GM19324 (cell line): ENCODE measurements at regions not wholly inside any gene's neighbourhood (a gene's known extent, or its start where the extent isn't known, plus 50 kb on each side); places are given as distances from the start of the nearest gene placed in this dataset.

Source experiments
- ATAC-seq: cut with Tn5 transposase; IDR thresholded peaks from one replicate; pipeline ENCODE4 v1.9.1; 2021; ENCODE audit warnings: mild to moderate bottlenecking, moderate library complexity; ENCODE audit not compliant: unreplicated experiment, low FRiP score

DNA sequence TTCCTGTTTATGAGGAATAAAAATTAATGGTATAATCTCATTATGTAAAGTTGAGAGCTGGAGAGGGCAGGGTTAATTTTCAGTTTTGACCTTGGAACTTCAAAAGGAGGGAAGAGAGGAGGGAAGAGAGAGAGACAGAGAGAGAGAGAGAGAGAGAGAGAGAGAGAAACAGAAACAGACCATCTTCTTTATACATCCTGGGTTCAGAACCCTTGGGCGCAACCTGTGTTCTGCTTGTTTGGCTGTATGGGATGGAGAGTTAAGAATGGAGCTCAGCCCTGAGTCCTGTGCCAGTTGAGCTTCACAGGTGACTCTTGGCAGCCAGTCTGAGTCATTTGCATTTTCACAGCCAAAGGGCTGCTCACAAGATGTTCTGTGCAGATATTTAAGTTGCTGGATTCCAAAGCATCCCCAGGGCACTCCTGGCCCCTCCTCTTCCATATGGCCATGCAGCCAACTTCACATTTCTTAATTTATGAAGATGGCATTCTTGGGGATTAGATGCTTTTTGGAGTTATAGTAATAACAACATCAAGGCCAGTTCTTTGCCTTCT lies 143.5 kb downstream of the CARTPT start:
- no peak for ATAC-seq

DNA sequence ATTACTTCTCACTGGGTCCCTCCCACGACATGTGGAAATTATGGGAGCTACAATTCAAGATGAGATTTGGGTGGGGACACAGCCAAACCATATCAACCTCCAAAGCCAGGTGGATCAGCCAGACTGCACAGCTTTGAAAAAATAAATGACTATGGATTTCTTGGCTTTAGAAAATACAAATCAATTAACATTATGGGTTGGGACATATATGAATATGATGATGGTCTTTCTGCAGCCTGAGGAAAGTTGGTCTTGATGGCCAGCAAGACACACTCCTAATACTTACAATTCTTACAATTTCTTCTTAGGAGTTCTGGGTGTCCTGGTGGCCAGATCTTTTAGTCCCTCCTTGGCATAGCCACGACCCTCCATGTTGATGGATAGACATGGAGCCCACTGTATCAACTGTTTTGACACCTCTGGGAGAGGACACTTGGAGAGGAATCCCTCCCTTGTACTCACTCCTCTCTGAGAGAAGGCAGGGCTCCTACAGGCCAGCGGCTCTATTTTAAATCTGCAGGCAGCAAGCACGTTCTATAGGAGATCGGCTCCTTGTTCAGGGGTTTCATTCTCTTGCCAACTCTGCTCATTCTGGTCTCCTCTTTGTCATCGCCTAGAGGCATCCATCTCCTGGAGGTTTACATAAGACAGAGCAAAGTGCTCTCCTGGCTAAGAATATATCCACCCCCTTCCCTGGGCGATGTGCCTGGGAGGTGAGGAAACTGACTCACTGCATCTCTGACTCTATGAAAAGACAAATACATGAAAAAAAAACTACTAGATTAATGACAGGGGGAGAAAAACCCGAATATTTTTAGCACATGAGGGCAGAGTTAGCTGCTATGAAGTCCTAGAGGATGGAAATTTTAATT lies 145.9 kb downstream of the CARTPT start:
- ATAC-seq: no peak

DNA sequence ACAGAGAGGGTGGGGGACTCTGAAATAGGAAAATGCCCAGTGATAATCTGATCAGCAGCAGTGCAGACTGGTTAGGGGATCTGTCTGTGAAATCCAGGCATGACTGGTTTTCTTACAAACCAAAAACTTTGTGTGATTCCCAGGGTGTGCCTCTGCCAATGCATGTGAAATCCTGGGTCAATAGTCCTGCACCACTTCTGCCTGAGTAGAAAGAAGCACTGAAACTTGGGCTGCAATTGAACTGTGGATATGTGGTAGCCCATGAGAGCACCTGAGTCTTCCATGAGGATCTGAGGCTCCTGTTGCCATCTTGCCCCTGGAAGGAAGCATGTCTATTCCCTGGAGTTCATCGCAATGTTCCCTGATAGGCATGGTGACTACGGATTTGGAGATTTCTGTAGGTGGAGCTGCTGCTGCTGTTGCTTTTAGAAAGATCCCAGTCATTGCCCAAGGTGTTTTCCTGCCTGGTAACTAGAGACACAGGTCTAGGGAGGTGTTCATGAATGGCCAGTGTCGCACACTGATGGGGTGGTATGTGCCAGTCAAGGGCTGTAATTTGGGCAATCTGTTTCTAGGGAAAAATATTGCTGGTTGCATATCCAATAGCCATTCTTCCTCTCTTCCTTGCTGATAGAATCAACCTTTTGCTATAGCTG lies 146.7 kb downstream of the CARTPT start:
- ATAC-seq: no peak

DNA sequence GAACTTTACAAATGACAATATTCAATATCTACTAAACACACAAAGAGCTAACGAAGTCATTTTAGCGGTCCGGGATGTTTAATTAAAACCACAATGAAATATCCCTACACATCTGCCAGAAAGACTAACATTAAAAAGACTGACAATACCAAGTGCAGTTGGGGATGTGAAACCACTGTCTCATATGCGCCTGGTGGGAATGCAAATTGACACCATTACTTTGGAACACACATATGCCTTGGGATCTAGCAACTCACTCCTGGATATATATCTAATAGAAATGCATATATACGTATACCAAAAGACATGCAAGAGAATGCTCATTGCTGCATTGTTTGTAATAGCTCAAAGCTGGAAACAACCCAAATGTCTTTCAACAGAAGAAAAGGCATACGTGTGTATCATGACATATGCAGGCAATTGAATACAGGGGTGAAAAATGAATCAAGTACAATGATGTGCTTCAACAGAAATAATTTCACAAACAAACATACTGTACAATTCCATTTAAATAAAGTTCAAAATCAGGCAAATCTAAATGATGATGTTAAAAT lies 153.3 kb downstream of the CARTPT start:
- ATAC-seq: no peak

DNA sequence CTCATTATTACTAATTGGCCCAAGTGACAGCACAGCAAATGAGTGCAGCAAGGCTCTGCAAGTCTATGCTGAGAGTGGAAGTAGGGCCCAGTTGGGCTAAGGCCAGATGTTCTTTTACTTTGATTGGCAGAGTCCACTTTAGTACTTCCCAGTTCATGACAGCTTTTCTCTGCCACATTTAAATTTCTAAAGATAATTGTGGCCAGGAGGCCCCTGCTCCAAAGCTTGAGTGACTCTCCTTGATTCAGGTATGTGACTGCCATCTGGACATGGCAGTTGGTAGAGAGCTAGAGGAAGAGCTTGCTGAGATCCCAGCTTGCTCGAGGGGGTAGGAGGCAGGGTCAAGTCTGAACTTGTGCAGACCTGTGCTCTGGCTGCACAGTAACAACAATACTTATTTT lies 154.1 kb downstream of the CARTPT start:
- no peak for ATAC-seq

DNA sequence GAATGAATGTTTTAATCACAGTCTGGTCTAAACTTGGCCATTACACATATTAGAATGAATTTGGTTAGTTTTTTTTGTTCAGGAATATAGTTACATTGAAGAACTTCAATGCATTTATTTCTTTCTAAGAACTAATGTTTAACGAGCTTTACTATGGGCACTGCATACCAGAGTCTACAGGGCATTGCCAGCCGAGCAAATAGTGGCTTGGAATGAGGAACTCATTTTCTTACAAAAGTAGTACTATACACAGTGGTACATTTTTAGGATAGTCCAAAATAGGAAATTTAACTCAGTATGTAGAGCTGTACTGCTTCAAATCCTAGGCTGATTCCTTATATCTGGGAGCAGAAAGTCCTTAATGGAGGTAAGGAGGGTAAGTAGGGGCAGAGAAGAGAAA lies 155.4 kb downstream of the CARTPT start:
- ATAC-seq: no peak

DNA sequence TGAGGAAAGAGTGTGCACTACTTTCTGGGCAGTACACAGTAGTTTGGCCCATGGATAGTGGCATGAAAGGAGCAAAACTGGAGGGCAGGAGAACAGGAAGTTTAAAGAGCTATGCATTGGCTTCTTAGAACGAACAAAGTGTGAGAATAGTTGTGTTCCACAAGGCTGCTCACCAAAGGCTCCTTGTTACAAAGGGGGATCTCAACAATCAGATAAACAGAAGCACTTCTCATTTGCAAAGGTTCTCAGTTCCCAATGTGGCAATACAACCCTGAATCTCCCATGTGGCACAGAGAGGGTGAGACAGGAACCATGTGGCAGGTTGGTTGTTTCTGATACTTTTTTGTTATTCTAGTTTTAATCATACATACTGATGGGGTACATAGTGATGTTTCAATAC lies 158.4 kb downstream of the CARTPT start:
- no peak for ATAC-seq

DNA sequence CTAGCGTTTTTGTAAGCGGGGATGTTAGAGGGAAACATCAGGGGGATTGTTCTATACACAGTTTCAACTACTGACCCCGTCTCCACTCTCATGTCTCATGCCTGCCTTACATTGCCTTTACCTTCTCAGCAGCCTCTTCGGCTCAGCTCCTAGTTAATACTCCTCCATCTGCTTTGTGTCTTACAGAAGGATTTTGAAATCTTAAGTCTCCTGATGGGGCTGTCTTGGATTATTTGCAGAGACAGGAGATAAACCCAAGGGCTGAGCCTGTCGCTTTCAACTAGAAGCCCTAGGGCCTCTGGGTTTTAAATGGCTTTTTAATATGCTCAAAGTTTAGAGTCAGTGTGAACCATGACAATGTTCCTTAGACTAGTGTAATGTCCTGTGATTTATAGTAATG lies 161.5 kb downstream of the CARTPT start:
- no peak for ATAC-seq

DNA sequence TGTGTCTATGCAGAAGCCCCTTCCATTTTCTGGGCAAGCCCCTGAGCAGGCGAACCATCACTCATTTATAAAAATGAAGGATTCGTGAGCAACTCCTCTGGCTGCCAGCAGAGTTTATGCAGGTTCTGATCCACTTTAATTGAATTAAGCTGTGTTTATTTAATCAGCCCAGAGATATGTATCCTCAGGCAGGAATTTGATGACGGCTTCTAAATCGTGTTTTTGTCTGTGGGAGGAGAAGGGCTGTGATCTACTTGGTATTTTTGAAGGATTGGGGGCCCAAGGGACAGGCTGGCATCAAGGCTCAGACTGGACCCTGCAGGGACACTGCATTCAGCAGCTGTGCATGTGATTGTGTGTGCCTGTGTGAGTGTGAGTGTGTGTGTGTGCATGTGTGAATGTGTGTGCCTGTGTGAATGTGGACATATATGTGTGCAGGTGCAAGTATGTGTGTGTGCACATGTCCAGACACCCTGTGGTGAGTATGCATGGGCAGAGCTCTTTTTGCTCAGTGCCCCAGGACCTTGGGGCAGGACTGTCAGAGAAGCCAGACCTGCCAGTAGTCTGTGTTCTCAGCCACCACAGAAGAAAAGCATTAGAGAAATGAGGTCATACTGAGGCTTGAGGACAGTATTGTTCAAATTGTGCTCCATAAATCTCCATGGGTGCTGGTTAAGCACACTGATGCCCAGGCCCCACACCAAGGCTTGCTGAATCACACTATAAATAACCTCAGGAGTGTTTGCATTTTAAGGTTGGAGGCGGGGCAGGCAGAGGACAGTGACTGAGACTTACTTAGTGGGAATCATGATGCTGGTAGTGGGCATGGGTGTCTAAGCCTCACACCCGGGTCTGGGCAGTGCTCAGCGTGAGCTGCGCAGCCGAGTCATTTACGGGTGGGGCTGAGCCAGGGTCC lies 164.0 kb downstream of the CARTPT start:
- ATAC-seq: no peak

DNA sequence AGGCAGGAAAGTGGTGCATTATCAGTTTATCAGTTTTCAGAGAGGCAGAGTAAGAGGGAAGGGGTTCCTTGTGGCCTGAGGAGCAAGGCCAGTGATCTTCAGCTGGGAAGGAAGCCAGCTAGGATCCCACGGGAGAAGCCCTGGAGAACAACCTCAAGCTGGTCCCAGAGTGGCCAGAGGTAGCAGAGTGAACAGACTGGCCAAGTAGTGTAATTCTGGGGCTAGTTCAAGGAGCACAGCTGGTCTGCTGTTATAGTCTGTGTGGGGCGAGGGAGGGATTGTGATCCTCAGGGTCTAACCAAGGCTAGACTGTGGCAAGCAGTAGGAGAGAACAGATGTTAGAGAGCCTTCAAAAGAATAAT lies 164.6 kb downstream of the CARTPT start:
- no peak for ATAC-seq

DNA sequence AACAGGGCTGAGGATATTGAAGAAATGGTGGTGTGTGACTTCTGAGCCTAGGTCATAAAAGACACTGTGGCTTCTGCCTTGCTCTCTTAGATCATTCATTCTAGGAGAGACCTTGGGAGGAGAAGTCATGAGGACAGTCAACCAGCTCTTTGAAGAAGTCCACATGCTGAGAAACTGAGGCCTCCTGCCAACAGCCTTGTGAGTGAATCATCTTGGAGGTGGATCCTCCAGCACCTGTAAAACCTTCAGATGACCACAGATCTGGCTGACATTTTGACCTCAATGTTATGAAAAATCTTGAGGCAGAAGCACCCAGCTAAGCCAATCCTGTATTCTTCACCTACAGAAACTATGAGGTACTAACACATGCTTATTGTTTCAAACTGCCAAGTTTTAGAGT lies 165.9 kb downstream of the CARTPT start:
- no peak for ATAC-seq

DNA sequence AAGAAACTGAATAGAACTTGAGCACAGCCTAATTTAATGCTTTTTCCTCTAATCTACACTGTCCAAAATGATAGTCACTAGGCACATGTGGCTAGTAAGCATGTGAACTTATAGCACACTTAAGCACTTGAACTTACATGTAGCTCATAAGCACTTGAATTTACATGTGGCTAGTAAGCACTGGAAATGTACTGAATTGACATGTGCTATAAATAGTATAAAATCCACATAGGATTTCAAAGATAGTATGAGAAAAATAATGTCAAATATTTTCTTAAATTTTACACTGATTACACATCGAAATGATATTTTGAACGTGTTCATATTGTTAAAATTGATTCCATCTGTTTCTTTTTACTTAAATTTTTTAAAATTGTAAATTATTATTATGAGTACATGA lies 167.3 kb downstream of the CARTPT start:
- no peak for ATAC-seq

DNA sequence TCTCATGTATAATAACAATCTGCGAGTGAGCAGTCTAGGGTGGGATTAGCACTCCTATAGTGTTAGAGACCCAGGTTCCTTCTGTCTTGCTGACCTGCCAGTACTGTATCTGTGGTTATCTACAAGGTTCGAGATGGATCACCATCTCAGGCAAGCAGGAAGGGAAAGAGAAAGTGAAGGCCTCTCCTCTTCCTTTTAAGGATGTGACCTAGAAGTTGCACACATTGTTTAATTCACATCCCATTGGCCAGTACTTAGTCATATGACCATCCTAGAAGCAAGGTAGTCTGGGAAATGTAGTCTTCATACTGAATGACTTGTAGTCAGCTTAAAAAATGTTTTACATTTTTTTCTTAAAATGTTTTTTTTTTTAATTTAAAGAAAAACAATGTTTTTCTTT lies 168.6 kb downstream of the CARTPT start:
- peak; percentile 81 for ATAC-seq

DNA sequence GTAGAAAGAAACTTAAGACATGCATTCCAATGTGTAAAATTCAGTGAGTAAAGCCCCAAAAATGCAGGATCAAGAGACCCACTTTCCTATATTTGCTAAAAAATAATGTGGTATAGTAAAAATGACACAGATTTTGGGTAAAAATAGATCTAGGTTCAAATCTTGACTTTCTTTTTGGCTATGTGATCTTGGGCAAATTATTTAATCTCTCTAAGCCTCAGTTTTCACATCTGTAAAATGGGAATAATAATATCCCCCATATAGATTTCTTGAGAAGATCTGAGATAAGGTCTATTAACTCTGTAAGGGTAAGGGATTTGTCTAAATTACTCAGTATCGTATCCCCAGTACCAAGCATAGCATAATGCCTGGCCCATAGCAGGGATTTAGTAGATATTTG lies 172.3 kb downstream of the CARTPT start:
- no peak for ATAC-seq

DNA sequence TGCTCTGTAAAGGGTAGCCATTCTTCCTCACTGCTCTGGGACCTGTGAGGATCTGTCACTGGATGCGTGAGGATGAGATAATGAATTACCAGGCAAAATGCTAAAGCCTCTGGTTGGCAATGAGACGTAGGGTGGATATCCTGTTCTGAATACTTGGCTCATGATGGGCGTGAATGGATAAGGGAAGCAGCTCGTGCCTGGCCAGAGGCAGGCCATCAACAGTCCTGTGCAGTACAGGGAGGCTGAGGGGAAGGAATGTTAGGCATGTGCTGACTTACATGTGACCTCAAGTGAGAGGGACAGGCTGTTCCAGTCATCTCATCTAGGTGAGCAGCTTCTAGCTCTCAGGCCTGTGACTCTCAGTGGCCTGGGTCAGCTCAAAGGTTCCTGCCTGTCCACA lies 172.8 kb downstream of the CARTPT start:
- ATAC-seq: no peak

DNA sequence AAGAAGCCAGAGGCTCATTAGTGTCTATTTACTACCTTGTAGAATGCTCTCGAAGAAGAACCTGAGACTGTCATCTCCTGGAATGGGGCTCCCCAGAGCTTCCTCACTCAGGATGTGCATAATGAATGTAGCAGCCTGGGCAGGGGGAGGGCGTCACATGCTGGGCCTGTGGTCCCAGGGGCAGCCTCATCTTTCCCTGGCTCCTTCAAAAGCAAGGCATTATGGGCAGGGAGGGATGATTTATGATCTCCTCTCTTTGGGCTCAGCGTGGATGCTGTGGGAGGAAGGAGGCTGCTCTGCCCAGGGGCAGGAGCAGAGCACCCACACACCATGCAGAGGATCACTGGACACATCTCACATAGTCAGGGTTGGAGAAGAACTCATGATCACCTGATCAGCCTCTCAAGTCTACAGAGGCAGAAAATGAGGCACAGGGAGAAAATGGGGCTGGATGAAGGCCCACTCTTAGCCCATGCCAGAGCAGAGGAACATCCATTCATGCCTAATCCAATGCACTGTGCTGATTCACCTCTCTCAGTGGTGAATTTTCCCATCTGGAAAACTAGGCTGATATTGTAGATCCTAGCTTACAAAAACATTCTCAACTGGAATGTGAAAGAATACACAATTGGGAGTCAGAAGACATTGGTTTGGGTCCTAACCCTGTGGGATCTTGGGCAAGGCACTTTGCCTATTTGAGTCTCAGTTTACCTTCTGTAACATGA lies 173.7 kb downstream of the CARTPT start:
- no peak for ATAC-seq

DNA sequence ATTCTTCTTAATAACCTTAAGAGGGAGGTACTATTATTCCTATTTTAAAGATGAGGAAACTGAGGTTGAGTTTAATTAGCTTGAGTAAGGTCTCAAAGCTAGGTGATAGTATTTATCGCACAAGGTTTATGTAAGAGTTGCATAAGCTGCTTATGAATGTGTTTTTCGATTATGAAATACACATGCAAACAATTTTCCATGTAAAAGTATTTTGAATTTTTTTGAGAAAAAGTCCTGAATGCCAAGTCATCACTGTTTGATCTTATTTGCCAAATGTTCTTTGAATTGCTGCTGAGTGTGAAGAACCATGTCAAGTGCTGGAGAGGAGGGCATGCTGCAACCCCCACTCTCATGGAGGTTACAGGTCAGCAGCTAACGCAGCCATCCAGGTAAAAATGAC lies 174.4 kb downstream of the CARTPT start:
- no peak for ATAC-seq

DNA sequence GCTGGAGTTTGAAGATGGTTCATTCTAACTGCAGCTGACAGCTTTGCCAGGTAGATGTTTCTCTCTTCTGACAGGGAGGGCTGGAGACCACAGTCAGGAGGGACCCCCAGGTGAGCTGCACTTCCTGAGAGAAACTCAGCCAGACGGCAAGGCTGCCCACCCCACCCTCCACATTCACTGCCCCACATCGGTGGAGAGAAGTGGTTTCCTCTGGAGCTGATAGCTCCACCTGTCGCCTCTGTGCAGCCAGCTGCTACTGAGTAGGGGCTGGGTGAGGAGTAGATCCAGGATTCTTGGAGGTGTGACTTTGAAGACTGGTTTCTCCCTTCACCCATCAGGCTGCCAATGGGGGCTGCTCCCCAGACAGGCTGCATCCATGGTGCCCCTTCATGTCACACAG lies 175.0 kb downstream of the CARTPT start:
- ATAC-seq: no peak

DNA sequence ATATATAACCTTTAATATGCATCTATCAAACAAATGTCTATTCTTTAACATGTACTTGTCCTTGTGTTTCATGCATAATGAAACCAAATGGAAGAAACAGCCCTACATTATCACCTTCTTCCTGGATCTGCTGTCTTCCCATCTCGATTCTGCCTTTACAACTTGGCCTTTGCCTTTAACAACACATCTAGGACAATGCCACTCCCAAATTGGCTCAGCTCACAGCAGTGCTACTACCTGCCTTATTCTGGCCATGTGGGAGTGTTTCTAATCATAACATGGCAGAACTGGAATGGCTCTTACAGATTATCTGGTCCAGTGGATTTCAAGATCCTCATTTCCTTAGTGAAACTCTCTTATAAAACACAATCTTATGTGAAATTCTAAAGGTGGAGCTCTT lies 176.5 kb downstream of the CARTPT start:
- no peak for ATAC-seq

DNA sequence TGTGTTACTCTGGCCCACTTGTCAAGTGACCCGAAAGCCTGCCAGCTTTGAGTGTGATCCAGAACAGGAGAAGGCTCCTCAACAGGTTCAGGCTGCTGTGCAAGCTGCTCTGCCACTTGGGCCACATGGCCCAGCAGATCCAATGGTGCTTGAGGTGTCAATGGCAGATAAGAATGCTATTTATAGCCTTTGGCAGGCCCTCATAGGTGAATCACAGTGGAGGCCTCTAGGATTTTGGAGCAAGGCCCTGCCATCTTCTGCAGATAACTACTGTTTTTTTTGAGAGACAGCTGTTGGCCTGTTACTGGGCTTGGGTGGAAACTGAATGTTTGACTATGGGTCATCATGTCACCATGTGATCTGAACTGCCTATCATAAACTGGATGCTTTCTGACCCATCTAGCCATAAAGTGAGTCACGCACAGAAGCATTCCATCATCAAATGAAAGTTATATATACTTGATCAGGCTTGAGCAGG lies 180.8 kb downstream of the CARTPT start:
- no peak for ATAC-seq
